ENCODE measurements at regions not wholly inside any gene's neighbourhood (a gene's known extent, or its start where the extent isn't known, plus 50 kb on each side); places are given as distances from the start of the nearest gene placed in this dataset.

- Histone ChIP-seq H2AFZ (ENCODE audit: control insufficient read depth, low read depth, low read length) (no peak overlapping the region), H3K4me3 (no peak overlapping the region), H3K27ac (ENCODE audit: control insufficient read depth, insufficient read depth) (no peak overlapping the region), H3K4me2 (ENCODE audit: control insufficient read depth, insufficient read depth) (no peak overlapping the region), H4K20me1 (ENCODE audit: control insufficient read depth, insufficient read depth) (no peaks in the 10 kb centered on the region), H3K9me3 (replicated peaks; ENCODE audit: control insufficient read depth, insufficient read depth, low read length) (no peaks in the 10 kb centered on the region), H3K9ac (ENCODE audit: control insufficient read depth, insufficient read depth, low read length) (no peak overlapping the region), H3K4me1 (ENCODE audit: control insufficient read depth, insufficient read depth, low read length) (no peaks in the 10 kb centered on the region), H3K36me3 (ENCODE audit: control insufficient read depth in 2 of 2, insufficient read depth in 2 of 2, low read length in 1 of 2) (no peaks in the 10 kb centered on the region), H3K79me2 (ENCODE audit: control insufficient read depth, insufficient read depth, low read length) (no peaks in the 10 kb centered on the region), H3K27me3 (replicated peaks in 1 of 2; ENCODE audit: control insufficient read depth in 2 of 2, insufficient read depth in 2 of 2, low read length in 1 of 2) (no peaks in the 10 kb centered on the region)
- WGBS (ENCODE audit: insufficient coverage, insufficient replicate concordance, low lambda C conversion rate, missing lambda C conversion rate), result 39% methylated on average over 4 of the region's 4 CpGs
- FAIRE-seq, result no peak
- in situ Hi-C loops (cut with MboI) (no loop called here), intact Hi-C loops (cut with micrococcal nuclease; ENCODE audit: unreplicated experiment) (no loop called here)
- POLR2A ChIA-PET, result no interaction called here
- RAD21 ChIA-PET (ENCODE audit: unreplicated experiment), result no interaction called here
- DNase-seq (ENCODE audit: low read depth, low spot score), result no peak
- SMC1A ChIA-PET (ENCODE audit: uncharacterized antibody, unreplicated experiment), result no interaction called here
- no peak for TF ChIP-seq NFYB (IDR thresholded peaks at IDR 0.05; ENCODE audit: insufficient read depth, low read depth, low read length)
- no peak for TF ChIP-seq ZNF384 (IDR thresholded peaks at IDR 0.05; ENCODE audit: borderline replicate concordance, low read depth, low read length)
- no peak for TF ChIP-seq BCL11A (IDR thresholded peaks at IDR 0.05; ENCODE audit: low read depth, low read length)
- TF ChIP-seq TCF12 (IDR thresholded peaks at IDR 0.05; ENCODE audit: low read depth, low read length), result no peak
- TF ChIP-seq FOXM1 (IDR thresholded peaks at IDR 0.05; ENCODE audit: low read depth, low read length), result no peak
- no peak for TF ChIP-seq POLR2A (IDR thresholded peaks at IDR 0.05; ENCODE audit: low read depth, low read length)
- TF ChIP-seq GABPA (IDR thresholded peaks at IDR 0.05; ENCODE audit: low read depth), result no peak
- no peak for TF ChIP-seq BRCA1 (IDR thresholded peaks at IDR 0.05; ENCODE audit: low read depth, low read length)
- no peak for TF ChIP-seq STAT1 (conservative IDR thresholded peaks at IDR 0.05)
- no peak for TF ChIP-seq ZNF217 (IDR thresholded peaks at IDR 0.05)
- TF ChIP-seq HDAC6 (IDR thresholded peaks at IDR 0.05; ENCODE audit: unreplicated experiment), result no peak
- TF ChIP-seq TCF3 (IDR thresholded peaks at IDR 0.05; ENCODE audit: borderline replicate concordance, insufficient read depth, low read depth, low read length), result no peak
- no peak for TF ChIP-seq SIX5 (IDR thresholded peaks at IDR 0.05; ENCODE audit: low read depth, low read length, severe bottlenecking)
- TF ChIP-seq SIN3A (IDR thresholded peaks at IDR 0.05; ENCODE audit: low read depth, low read length), result no peak
- no peak for TF ChIP-seq NR2C2 (IDR thresholded peaks at IDR 0.05; ENCODE audit: borderline replicate concordance, control insufficient read depth, insufficient read length, low read depth)
- no peak for TF ChIP-seq NFIC (IDR thresholded peaks at IDR 0.05; ENCODE audit: low read depth, low read length)
- TF ChIP-seq SP1 (IDR thresholded peaks at IDR 0.05; ENCODE audit: low read depth, low read length), result no peak
- no peak for ATAC-seq
- no TSS peak for BruUV-seq (replicated peaks)
- CTCF ChIA-PET, result no interaction called here
Observed at GRCh38 chr2:114049280-114049679, 159.4 kb downstream of the ACTR3 start.
